ENCODE measurements at regions not wholly inside any gene's neighbourhood (a gene's known extent, or its start where the extent isn't known, plus 50 kb on each side); places are given as distances from the start of the nearest gene placed in this dataset.

DNA sequence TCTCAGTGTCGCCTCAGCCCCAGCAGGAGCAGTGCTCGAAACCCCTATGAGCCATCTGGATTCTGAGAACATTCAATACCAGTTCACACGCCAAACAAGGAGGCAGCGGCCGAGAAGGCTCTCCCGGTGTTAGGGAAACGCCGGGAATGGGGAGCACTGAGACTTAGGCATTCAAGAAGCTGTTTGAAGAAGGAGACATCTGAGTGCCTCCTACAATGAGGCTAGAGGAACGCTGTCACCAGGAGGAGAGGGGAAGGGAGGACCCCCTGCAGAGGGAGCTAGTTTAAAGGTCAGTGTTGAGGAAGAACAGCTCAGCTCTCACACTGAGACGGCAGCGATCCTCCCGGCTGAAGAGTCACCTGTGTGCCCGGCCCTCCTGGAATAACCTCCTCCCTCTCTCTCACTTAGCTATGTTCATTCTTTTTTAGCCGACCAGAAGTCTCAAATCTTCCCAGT, 69.9 kb downstream of the SERPINA3 start:
- DNase-seq, result no peak

DNA sequence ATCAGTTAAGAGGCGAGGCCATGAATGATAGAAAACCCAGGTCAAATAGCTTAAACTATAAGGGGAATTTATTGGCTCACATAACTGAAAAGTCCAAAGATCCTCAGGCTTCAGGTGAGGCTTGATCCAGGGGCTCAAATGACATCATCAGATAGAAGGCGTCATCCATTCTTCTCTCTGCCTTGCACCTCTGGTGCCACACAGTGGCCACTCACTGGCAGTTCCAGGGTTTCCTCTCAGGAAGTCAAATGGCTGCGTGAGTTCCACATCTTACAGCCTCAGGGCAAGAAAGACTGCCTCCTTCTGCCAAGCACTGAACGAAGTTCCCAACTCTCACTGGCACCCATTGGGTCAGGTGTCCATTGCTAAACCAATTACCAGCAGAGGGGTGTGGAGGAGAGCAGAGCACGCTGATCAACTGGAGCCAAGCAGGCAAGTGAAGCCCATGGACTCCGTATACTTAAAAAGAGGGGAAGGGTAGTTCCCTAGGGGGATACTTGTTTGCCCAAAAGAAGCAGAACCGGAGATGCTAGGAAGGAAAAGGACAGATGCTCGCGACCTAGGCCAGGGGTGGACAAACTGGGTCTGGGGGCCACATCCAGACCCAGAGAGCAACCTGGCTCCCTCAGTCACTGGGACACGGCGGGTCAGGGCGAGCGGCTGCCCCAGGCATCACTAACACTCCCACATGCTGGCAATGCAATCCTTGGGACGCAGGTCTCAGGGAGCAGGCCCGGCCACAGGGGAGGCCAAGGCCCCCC, 69.3 kb downstream of the SERPINA3 start:
- no peak for DNase-seq

DNA sequence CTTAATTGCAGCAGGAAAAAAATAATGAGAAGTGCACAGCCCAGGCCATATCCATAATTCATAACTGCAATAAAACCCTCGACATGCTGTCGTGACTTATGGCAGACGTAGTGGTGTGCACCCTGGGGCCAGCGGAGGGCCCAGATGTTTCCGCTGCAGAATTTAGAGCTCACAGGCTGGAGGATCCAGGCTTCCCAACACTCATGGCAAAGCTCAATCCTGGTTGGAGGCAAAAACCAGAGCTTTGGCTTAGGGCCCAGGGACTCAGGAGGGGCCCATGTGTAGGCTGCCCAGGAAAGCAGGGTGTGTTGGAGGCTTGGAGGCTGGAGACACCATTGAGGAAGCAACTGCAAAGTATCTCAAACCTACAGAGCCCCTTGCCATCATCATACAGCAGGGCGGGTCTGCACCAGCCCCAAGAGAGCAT, 68.7 kb downstream of the SERPINA3 start:
- DNase-seq, result no peak

DNA sequence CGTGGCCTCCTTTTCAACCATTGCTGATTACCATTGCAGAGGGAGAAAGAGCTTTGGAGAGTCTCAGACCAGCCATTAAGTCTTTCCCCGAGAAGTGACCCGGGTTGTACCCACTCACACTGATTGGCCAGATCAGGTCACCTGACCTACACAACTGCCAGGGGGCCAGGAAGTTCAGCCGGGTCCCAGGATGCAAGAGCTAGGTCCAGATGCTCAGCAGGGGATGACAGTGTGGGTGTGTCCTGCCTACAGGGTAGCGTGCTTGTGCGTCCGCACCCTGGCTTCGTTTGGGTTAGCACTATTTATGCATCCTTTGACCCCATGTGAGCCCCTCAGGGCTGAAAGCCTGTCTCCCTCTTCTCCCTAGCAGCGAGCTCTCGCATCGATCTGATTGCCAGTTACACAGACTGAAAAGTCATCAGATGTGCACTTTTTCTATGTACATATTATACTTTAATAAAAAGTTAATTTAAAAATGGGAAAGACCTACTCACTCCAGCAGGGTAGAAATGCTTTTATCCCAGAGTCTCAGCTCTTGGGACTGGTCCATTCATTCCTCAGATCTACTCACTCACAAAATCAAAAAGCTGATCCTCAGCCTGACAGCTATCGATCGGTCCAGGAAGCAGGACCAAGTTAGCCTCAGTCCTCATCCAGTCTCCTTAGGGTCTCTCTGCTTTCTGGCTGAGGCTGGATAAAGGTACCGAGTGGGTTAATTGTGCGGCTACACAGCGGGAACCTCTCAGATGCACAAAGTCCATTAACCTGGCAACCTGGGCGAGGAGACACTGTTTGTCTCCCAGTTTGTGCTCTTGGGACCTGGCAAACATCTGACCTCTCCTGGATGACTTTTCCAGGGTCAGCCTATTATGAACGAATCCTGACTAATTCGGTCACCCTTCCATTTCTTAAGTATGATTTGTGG, 68.0 kb downstream of the SERPINA3 start:
- DNase-seq, result no peak

DNA sequence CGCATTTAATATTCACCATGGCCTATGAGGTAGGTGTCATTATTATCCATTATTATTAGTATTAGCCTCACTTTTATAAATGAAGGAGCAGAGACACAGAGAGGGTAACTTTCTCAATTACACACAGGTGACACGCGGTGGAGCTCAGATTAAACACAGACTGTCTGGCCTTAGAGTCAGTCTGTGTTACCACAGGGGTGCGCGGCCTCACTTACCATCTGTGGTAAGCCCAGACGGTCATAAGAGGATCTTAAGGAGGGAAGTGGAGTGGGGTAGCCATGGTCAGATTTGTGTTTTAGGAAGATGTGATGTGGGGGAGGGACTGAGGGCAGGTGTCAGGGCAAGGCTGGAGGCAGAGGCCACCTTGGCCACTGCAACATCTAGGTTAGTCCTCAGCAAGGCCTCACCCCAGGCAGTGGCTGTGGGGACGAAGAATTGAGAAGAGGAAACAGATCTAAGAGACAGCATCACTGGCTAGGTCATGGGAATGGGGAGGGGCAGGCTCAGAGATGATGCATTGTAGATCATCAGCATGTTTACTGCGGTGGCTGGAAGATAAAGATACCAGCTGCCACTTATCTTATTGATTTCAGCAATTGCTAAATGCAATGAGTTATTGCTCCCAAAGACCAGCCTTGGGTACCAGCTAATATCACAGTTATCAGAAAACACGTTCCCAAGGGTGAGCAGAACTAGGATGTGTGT, 67.1 kb downstream of the SERPINA3 start:
- DNase-seq, result no peak

DNA sequence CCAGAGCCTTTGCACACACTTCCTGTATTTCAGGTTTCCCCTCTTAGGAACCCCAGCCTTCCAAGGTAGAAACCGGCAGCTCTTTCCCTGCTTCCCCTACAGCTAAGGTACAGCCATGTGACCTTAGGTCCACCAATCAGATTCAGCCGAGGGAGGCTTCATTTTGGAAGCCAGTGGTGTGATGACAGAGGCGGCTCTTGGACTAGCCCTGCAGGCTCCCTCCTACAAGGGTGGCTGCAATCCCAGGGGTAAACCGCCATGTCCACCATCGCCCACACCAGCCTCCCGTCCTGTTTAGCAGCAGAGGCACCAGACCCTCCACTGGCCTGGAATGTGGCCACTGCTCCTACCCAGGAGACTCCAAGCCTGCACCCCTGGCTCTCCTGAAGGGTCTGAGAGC, 65.6 kb downstream of the SERPINA3 start:
- no peak for DNase-seq

DNA sequence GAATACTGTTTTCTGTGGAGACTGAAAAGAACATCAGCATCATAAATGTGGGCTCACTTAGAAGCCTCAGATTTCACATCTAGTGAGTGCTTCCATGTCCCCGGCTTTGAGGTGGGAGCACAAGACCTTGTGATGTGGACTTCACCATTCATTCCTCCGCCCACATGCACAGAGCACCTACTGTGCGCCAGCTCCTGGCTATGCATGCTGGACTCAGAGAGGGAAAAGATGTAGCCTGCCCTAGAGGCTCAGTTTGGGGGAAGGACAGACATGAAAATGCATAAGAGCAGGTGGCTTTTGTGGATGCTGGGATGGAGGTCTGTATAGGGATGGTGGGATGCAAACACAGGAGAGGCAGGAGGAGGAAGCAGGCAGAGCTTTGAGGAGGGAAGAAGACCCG, 65.0 kb downstream of the SERPINA3 start:
- no peak for DNase-seq

DNA sequence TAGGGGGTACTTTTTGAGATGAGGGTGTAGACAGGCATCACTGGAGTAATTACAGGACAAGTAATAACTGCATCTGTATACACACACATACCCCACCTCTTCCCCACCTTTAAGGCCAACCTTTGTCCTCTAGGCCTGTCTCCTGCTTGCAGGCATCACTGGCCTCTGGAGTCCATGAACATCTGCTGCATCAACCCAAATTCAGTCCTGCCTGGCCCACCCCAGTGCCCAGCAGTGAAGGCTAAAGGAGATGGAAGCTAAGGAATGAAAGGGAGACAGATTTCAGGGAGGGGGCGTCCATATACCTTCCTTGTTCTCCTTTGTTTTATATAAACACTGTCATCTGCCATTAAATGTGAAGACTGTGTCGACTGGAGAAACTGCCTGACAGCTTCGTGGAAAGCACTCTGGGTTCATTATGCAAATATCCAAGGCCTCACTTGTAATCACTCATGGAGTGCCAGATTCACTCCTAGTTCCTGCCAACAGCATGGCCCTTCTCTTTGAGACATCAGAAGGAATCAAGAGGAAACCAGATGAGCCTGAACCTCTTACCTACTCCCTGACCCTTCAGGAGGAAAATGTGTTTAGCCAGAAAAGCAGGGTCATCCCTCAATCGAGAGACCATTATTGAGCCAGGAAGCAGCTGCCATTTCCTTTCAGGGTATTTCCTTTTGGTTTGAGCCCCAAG, 64.4 kb downstream of the SERPINA3 start:
- no peak for DNase-seq

DNA sequence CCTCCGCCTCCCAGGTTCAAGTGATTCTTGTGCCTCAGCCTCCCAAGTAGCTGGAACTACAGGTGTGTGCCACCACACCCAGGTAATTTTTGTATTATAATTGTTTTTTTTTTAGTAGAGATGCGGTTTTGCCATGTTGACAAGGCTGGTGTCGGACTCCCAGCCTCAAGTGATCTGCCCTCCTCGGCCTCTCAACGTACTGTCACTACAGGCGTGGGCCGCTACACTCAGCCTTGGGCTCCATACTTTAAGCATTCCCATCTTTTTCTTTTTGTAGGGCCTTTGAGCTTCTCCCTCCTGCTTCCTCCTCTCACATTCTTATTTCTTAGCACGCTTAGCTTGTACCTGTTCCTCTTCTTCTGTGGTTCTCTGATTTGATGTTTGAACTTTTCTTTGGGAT, 62.8 kb downstream of the SERPINA3 start:
- DNase-seq, result no peak

DNA sequence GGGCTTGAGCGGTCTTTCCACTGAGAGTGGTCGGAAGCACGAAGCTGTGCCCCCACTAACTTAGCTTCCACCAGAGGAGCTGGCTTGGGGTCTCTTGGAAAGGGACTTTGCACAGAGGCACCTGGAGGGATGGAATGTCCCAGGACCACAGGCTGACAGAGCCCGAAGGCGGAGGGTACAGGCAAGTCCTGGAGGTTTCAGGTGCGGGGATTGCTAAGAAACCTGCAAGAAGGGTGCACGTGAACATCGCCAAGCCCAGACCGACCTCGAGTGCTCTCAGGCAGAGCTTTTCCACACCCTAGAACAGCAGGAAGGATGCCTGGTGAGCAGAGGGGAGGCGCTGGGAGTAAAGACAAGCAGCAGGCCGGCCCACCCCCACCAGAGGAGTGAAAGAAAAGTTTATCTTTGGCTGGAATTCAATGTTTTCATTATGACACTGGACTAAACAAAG, 61.6 kb downstream of the SERPINA3 start:
- no peak for DNase-seq
